ENCODE measurements at regions not wholly inside any gene's neighbourhood (a gene's known extent, or its start where the extent isn't known, plus 50 kb on each side); places are given as distances from the start of the nearest gene placed in this dataset.

GRCh38 chr1:90472775-90473174, 244.3 kb downstream of the BARHL2 start:
- TF ChIP-seq CTCF (IDR thresholded peaks at IDR 0.05; ENCODE audit: borderline replicate concordance, extremely low read depth, low read length, poor library complexity, severe bottlenecking) (no peak), EZH2 (IDR thresholded peaks at IDR 0.05; ENCODE audit: borderline replicate concordance, low read depth, low read length, severe bottlenecking) (no peak)

All from DND-41 (cell line).